WTC11 (cell line): ENCODE measurements at regions not wholly inside any gene's neighbourhood (a gene's known extent, or its start where the extent isn't known, plus 50 kb on each side); places are given as distances from the start of the nearest gene placed in this dataset.

ENCODE experiments used
- ATAC-seq: fragments of 200-7000 bp; cut with Tn5 transposase; 2 replicates; pipeline ENCODE4 v1.10.0; 2021; ENCODE audit warnings: mild to moderate bottlenecking, moderate library complexity
- CTCF ChIA-PET: fragments of 300-600 bp; sonication (Branson Sonifier 250); formaldehyde crosslinking; loops from one replicate; lab custom pipeline; 2021; ENCODE audit warnings: antibody characterized with exemption; lab: Charles Lee
- POLR2A ChIA-PET: fragments of 350-600 bp; sonication (Branson Sonifier 250); formaldehyde crosslinking; loops from one replicate; lab custom pipeline; 2021; ENCODE audit warnings: antibody characterized with exemption; lab: Charles Lee
- DNase-seq: peaks from one replicate; pipeline ENCODE4 v3.0.0; 2021; ENCODE audit warnings: low spot score
- H3K27ac Mint-ChIP-seq: 2 replicates; pipeline ENCODE4 v1.8.0; 2021; ENCODE audit warnings: mixed read lengths
- H3K27me3 Mint-ChIP-seq: 2 replicates; pipeline ENCODE4 v1.8.0; 2021; ENCODE audit warnings: low read depth, mild to moderate bottlenecking, moderate library complexity, mixed read lengths
- H3K36me3 Mint-ChIP-seq: 2 replicates; pipeline ENCODE4 v1.8.0; 2021; ENCODE audit warnings: mixed read lengths
- H3K4me1 Mint-ChIP-seq: 2 replicates; pipeline ENCODE4 v1.8.0; 2022; ENCODE audit warnings: mixed read lengths
- H3K4me3 Mint-ChIP-seq: 2 replicates; pipeline ENCODE4 v1.8.0; 2021; ENCODE audit warnings: mild to moderate bottlenecking, moderate library complexity, mixed read lengths
- H3K9me3 Mint-ChIP-seq: 2 replicates; pipeline ENCODE4 v1.8.0; 2021; ENCODE audit warnings: mixed read lengths
- CBFB ChIP-seq: sonication (generic); formaldehyde crosslinking; IDR thresholded peaks from 2 replicates; pipeline ENCODE4 v1.8.1; 2022; ENCODE audit warnings: mild to moderate bottlenecking, low read depth, missing genetic modification reagents
- CREB1 ChIP-seq: sonication (generic); formaldehyde crosslinking; IDR thresholded peaks from 2 replicates; pipeline ENCODE4 v1.8.0; 2023; ENCODE audit warnings: mild to moderate bottlenecking, missing genetic modification reagents
- ESRRA ChIP-seq: sonication (generic); formaldehyde crosslinking; IDR thresholded peaks from 2 replicates; pipeline ENCODE4 v1.8.1; 2022; ENCODE audit warnings: mild to moderate bottlenecking, missing genetic modification reagents, borderline replicate concordance
- GRHL2 ChIP-seq: fragments of 250-450 bp; sonication (Bioruptor Pico); IDR thresholded peaks from 2 replicates; pipeline ENCODE4 v1.8.0; 2022; ENCODE audit warnings: mild to moderate bottlenecking, moderate library complexity; ENCODE audit not compliant: insufficient replicate concordance, severe bottlenecking
- JUN ChIP-seq: sonication (generic); formaldehyde crosslinking; IDR thresholded peaks from 2 replicates; pipeline ENCODE4 v1.8.0; 2023; ENCODE audit warnings: mild to moderate bottlenecking, missing genetic modification reagents
- MYBL2 ChIP-seq: sonication (generic); formaldehyde crosslinking; IDR thresholded peaks from 2 replicates; pipeline ENCODE4 v1.8.1; 2023; ENCODE audit warnings: mild to moderate bottlenecking, moderate library complexity, missing genetic modification reagents
- RELA ChIP-seq: sonication (generic); formaldehyde crosslinking; IDR thresholded peaks from 2 replicates; pipeline ENCODE4 v1.8.1; 2022; ENCODE audit warnings: missing genetic modification reagents, mild to moderate bottlenecking, borderline replicate concordance
- RORB ChIP-seq: fragments of 250-450 bp; sonication (Bioruptor Pico); IDR thresholded peaks from 2 replicates; pipeline ENCODE4 v1.9.0; 2021; ENCODE audit warnings: mild to moderate bottlenecking
- SP1 ChIP-seq: sonication (generic); formaldehyde crosslinking; conservative IDR thresholded peaks from 2 replicates; pipeline ENCODE4 v1.8.1; 2022; ENCODE audit warnings: missing genetic modification reagents
- ZNF263 ChIP-seq: sonication (generic); formaldehyde crosslinking; IDR thresholded peaks from 2 replicates; pipeline ENCODE4 v1.8.1; 2022; ENCODE audit warnings: low read depth, mild to moderate bottlenecking, moderate library complexity, missing genetic modification reagents
- ZNF416 ChIP-seq: fragments of 250-450 bp; sonication (Bioruptor Pico); IDR thresholded peaks from 2 replicates; pipeline ENCODE4 v1.9.0; 2021; ENCODE audit warnings: mild to moderate bottlenecking, inconsistent platforms
- TF ChIP-seq, protein P1 (sequence below): sonication (generic); formaldehyde crosslinking; IDR thresholded peaks from 2 replicates; pipeline ENCODE4 v1.8.0; 2023; ENCODE audit warnings: missing genetic modification reagents, mild to moderate bottlenecking, borderline replicate concordance
- TF ChIP-seq, protein P2 (sequence below): fragments of 200-600 bp; IDR thresholded peaks from 2 replicates; pipeline ENCODE4 v1.8.0; 2022; ENCODE audit warnings: antibody characterized with exemption
- TF ChIP-seq, protein P3 (sequence below): sonication (generic); formaldehyde crosslinking; IDR thresholded peaks from 2 replicates; pipeline ENCODE4 v1.8.1; 2022; ENCODE audit warnings: low read depth, missing genetic modification reagents, borderline replicate concordance
- TF ChIP-seq, protein P4 (sequence below): sonication (generic); formaldehyde crosslinking; IDR thresholded peaks from 2 replicates; pipeline ENCODE4 v1.8.1; 2023; ENCODE audit warnings: mild to moderate bottlenecking, missing genetic modification reagents
- TF ChIP-seq, protein P5 (sequence below): fragments of 250-450 bp; sonication (Bioruptor Pico); IDR thresholded peaks from 2 replicates; pipeline ENCODE4 v1.9.0; 2021; ENCODE audit warnings: moderate library complexity, mild to moderate bottlenecking, inconsistent platforms, borderline replicate concordance
- TF ChIP-seq, protein P6 (sequence below): sonication (generic); formaldehyde crosslinking; conservative IDR thresholded peaks from 2 replicates; pipeline ENCODE4 v1.8.1; 2023; ENCODE audit warnings: mild to moderate bottlenecking, low read depth, missing genetic modification reagents, moderate library complexity

DNA sequence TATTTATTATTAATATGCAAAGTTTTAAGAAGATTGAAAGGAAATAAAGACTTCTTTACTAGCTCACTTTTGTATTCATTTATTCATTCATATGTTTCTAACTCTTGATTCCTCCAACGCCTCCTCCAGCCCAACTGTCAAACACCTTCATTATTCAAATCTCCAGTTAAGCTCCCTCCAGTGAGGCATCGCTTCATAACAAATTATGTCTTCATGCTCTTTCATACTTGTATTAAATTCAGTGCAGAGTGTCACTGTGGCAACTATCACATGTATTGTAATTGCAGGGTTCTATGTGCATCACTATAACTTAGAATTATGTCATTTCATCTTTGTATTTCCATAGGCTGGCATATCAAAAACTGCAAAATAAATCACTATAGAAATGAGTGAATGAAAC, 1394.2 kb upstream of the PCDH7 start (continued):
- TF ChIP-seq, protein P1, sequence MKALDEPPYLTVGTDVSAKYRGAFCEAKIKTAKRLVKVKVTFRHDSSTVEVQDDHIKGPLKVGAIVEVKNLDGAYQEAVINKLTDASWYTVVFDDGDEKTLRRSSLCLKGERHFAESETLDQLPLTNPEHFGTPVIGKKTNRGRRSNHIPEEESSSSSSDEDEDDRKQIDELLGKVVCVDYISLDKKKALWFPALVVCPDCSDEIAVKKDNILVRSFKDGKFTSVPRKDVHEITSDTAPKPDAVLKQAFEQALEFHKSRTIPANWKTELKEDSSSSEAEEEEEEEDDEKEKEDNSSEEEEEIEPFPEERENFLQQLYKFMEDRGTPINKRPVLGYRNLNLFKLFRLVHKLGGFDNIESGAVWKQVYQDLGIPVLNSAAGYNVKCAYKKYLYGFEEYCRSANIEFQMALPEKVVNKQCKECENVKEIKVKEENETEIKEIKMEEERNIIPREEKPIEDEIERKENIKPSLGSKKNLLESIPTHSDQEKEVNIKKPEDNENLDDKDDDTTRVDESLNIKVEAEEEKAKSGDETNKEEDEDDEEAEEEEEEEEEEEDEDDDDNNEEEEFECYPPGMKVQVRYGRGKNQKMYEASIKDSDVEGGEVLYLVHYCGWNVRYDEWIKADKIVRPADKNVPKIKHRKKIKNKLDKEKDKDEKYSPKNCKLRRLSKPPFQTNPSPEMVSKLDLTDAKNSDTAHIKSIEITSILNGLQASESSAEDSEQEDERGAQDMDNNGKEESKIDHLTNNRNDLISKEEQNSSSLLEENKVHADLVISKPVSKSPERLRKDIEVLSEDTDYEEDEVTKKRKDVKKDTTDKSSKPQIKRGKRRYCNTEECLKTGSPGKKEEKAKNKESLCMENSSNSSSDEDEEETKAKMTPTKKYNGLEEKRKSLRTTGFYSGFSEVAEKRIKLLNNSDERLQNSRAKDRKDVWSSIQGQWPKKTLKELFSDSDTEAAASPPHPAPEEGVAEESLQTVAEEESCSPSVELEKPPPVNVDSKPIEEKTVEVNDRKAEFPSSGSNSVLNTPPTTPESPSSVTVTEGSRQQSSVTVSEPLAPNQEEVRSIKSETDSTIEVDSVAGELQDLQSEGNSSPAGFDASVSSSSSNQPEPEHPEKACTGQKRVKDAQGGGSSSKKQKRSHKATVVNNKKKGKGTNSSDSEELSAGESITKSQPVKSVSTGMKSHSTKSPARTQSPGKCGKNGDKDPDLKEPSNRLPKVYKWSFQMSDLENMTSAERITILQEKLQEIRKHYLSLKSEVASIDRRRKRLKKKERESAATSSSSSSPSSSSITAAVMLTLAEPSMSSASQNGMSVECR (CRISPR knock-in tag), result no peak
- no peak for TF ChIP-seq RORB (CRISPR knock-in tag)
- TF ChIP-seq, all 79 proteins: peak for 0

DNA sequence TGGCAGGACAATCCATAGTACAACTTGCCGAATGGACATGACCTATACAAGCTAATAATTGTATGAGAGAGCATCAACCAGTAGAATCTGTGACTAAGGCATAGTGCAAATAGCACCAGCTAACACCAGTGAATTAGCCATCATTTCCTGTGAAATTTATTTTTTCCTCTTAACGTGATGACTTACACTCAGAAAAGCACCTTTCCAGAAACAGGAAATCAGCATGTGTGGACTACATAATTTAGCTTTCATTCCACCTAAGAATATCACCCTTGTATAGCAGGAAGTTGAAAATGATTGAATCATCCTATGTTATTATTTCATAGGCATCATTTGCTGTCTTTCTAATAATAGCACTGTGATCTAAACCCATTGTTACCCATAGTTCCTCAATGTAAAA, 1393.4 kb upstream of the PCDH7 start:
- TF ChIP-seq, protein P2, sequence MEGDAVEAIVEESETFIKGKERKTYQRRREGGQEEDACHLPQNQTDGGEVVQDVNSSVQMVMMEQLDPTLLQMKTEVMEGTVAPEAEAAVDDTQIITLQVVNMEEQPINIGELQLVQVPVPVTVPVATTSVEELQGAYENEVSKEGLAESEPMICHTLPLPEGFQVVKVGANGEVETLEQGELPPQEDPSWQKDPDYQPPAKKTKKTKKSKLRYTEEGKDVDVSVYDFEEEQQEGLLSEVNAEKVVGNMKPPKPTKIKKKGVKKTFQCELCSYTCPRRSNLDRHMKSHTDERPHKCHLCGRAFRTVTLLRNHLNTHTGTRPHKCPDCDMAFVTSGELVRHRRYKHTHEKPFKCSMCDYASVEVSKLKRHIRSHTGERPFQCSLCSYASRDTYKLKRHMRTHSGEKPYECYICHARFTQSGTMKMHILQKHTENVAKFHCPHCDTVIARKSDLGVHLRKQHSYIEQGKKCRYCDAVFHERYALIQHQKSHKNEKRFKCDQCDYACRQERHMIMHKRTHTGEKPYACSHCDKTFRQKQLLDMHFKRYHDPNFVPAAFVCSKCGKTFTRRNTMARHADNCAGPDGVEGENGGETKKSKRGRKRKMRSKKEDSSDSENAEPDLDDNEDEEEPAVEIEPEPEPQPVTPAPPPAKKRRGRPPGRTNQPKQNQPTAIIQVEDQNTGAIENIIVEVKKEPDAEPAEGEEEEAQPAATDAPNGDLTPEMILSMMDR, result no peak
- TF ChIP-seq RELA, result no peak
- no peak for TF ChIP-seq GRHL2
- TF ChIP-seq, protein P1 (CRISPR knock-in tag), result no peak
- TF ChIP-seq, protein P3, sequence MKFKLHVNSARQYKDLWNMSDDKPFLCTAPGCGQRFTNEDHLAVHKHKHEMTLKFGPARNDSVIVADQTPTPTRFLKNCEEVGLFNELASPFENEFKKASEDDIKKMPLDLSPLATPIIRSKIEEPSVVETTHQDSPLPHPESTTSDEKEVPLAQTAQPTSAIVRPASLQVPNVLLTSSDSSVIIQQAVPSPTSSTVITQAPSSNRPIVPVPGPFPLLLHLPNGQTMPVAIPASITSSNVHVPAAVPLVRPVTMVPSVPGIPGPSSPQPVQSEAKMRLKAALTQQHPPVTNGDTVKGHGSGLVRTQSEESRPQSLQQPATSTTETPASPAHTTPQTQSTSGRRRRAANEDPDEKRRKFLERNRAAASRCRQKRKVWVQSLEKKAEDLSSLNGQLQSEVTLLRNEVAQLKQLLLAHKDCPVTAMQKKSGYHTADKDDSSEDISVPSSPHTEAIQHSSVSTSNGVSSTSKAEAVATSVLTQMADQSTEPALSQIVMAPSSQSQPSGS (CRISPR knock-in tag), result no peak
- TF ChIP-seq JUN (CRISPR knock-in tag), result no peak
- no peak for TF ChIP-seq CBFB (CRISPR knock-in tag)
- no peak for TF ChIP-seq SP1 (CRISPR knock-in tag)
- TF ChIP-seq RORB (CRISPR knock-in tag), result no peak
- TF ChIP-seq, protein P4, sequence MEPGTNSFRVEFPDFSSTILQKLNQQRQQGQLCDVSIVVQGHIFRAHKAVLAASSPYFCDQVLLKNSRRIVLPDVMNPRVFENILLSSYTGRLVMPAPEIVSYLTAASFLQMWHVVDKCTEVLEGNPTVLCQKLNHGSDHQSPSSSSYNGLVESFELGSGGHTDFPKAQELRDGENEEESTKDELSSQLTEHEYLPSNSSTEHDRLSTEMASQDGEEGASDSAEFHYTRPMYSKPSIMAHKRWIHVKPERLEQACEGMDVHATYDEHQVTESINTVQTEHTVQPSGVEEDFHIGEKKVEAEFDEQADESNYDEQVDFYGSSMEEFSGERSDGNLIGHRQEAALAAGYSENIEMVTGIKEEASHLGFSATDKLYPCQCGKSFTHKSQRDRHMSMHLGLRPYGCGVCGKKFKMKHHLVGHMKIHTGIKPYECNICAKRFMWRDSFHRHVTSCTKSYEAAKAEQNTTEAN (CRISPR knock-in tag), result no peak
- no peak for TF ChIP-seq ZNF416 (CRISPR knock-in tag)
- TF ChIP-seq ESRRA (CRISPR knock-in tag), result no peak
- TF ChIP-seq MYBL2 (CRISPR knock-in tag), result no peak
- no peak for TF ChIP-seq CREB1
- TF ChIP-seq, protein P5, sequence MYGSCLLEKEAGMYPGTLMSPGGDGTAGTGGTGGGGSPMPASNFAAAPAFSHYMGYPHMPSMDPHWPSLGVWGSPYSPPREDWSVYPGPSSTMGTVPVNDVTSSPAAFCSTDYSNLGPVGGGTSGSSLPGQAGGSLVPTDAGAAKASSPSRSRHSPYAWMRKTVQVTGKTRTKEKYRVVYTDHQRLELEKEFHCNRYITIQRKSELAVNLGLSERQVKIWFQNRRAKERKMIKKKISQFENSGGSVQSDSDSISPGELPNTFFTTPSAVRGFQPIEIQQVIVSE, result no peak
- no peak for TF ChIP-seq ZNF263 (CRISPR knock-in tag)
- TF ChIP-seq, protein P6, sequence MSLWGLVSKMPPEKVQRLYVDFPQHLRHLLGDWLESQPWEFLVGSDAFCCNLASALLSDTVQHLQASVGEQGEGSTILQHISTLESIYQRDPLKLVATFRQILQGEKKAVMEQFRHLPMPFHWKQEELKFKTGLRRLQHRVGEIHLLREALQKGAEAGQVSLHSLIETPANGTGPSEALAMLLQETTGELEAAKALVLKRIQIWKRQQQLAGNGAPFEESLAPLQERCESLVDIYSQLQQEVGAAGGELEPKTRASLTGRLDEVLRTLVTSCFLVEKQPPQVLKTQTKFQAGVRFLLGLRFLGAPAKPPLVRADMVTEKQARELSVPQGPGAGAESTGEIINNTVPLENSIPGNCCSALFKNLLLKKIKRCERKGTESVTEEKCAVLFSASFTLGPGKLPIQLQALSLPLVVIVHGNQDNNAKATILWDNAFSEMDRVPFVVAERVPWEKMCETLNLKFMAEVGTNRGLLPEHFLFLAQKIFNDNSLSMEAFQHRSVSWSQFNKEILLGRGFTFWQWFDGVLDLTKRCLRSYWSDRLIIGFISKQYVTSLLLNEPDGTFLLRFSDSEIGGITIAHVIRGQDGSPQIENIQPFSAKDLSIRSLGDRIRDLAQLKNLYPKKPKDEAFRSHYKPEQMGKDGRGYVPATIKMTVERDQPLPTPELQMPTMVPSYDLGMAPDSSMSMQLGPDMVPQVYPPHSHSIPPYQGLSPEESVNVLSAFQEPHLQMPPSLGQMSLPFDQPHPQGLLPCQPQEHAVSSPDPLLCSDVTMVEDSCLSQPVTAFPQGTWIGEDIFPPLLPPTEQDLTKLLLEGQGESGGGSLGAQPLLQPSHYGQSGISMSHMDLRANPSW (CRISPR knock-in tag), result no peak
- Mint-ChIP-seq H3K4me3 (no peak overlapping the region), H3K27me3 (no peaks in the 10 kb centered on the region), H3K27ac (no peak overlapping the region), H3K4me1 (no peaks in the 10 kb centered on the region; the same call in 1 of the 2 replicates), H3K9me3 (no peaks in the 10 kb centered on the region), H3K36me3 (no peaks in the 10 kb centered on the region)
- ATAC-seq (no peak), DNase-seq (no peak)
- ChIA-PET POLR2A (no interaction called here), CTCF (no interaction called here)
